ENCODE measurements at regions not wholly inside any gene's neighbourhood (a gene's known extent, or its start where the extent isn't known, plus 50 kb on each side); places are given as distances from the start of the nearest gene placed in this dataset.

GRCh38 chr7:30222515-30223215 lies 61.7 kb upstream of the ZNRF2 start:
- Histone ChIP-seq H3K79me2 (ENCODE audit: control insufficient read depth in 1 of 2, insufficient read depth in 2 of 2, low read length in 2 of 2) (no peaks in the 10 kb centered on the region), H2BK5ac (ENCODE audit: low read depth, low read length) (no peak overlapping the region), H3K4me3 (ENCODE audit: extremely low read depth in 1 of 4, insufficient read depth in 2 of 4, low read depth in 3 of 4, low read length in 4 of 4) (no peak overlapping the region), H3K56ac (replicated peaks; ENCODE audit: insufficient read length, low read depth, low read length) (no peak overlapping the region), H3K14ac (ENCODE audit: insufficient read length) (no peak overlapping the region), H3K4ac (replicated peaks; ENCODE audit: insufficient read length, low read depth, low read length) (no peak overlapping the region), H2BK120ac (replicated peaks; ENCODE audit: low read depth, low read length) (no peak overlapping the region), H4K91ac (replicated peaks; ENCODE audit: insufficient read length, low read length) (no peak overlapping the region), H4K8ac (ENCODE audit: extremely low read depth, insufficient read depth, low read length) (no peak overlapping the region), H3K27ac (ENCODE audit: low read depth, low read length) (no peak overlapping the region), H2BK12ac (ENCODE audit: low read depth, low read length) (no peak overlapping the region), H3K36me3 (ENCODE audit: control insufficient read depth in 2 of 4, insufficient read depth in 4 of 4, low read length in 3 of 4) (no peaks in the 10 kb centered on the region), H3K18ac (ENCODE audit: extremely low read depth, low read length) (no peak overlapping the region), H2AFZ (ENCODE audit: low read length) (no peak overlapping the region), H3K23me2 (ENCODE audit: low read depth, low read length) (no peaks in the 10 kb centered on the region), H2AK5ac (ENCODE audit: low read depth, low read length) (no peak overlapping the region), H4K20me1 (replicated peaks in 1 of 2; ENCODE audit: control insufficient read depth in 1 of 2, insufficient read depth in 2 of 2, low read length in 2 of 2) (no peaks in the 10 kb centered on the region), H3K27me3 (replicated peaks in 1 of 4; ENCODE audit: control insufficient read depth in 3 of 4, extremely low read depth in 1 of 4, insufficient read depth in 3 of 4, low read length in 3 of 4) (no peaks in the 10 kb centered on the region), H2BK15ac (ENCODE audit: low read length) (no peak overlapping the region), H3K23ac (ENCODE audit: insufficient read length) (no peak overlapping the region), H3K4me1 (replicated peaks in 1 of 4; ENCODE audit: control insufficient read depth in 3 of 4, insufficient read depth in 4 of 4, low read length in 3 of 4) (no peaks in the 10 kb centered on the region), H3K9ac (replicated peaks in 1 of 4; ENCODE audit: extremely low read depth in 1 of 4, low read depth in 3 of 4, low read length in 3 of 4) (no peak overlapping the region), H3K79me1 (ENCODE audit: low read depth, low read length) (no peaks in the 10 kb centered on the region), H3K9me3 (ENCODE audit: insufficient read depth in 2 of 2, low read depth in 1 of 2, low read length in 1 of 2) (no peaks in the 10 kb centered on the region), H3K4me2 (ENCODE audit: insufficient read depth in 1 of 2, low read depth in 2 of 2, low read length in 2 of 2) (no peak overlapping the region), H2BK20ac (ENCODE audit: low read length) (no peak overlapping the region), H4K5ac (ENCODE audit: insufficient read length, low read depth, low read length) (no peak overlapping the region)
- TF ChIP-seq PHF8 (conservative IDR thresholded peaks at IDR 0.05; ENCODE audit: low read depth, low read length) = no peak
- TF ChIP-seq RNF2 (IDR thresholded peaks at IDR 0.05; ENCODE audit: borderline replicate concordance, low read depth, low read length, missing control alignments, poor library complexity, severe bottlenecking) = no peak
- no peak for TF ChIP-seq TAF1 (IDR thresholded peaks at IDR 0.05; ENCODE audit: low read depth, low read length)
- FAIRE-seq = no peak
- ChIA-PET POLR2A (ENCODE audit: partially characterized antibody) (no interaction called here), CTCF (ENCODE audit: partially characterized antibody) (interaction anchor here (0.6 to 2.4 kb wide), 3 partner anchors 15 to 479 kb away, joined by 3 to 8 read pairs (median 3); no protein-coding TSS in a partner anchor)
- no peak for DNase-seq (ENCODE audit: low read depth in 1 of 2, low spot score in 2 of 2)
- 86% methylated on average over 8 of the region's 8 CpGs; no CpG with 5 or more reads in 1 of the 2 experiments for WGBS, 2 experiments (ENCODE audit: extremely low coverage in 1 of 2, insufficient coverage in 1 of 2, insufficient read length in 1 of 2, insufficient replicate concordance in 2 of 2, low coverage in 1 of 2, low lambda C conversion rate in 2 of 2, missing lambda C conversion rate in 1 of 2)

All from H1 (cell line).